PC-3 (cell line): ENCODE measurements at regions not wholly inside any gene's neighbourhood (a gene's known extent, or its start where the extent isn't known, plus 50 kb on each side); places are given as distances from the start of the nearest gene placed in this dataset.

Experiments
- ATAC-seq: fragments of 200-7000 bp; cut with Tn5 transposase; 2 replicates; pipeline ENCODE4 v1.9.1; 2020; ENCODE audit warnings: mild to moderate bottlenecking, moderate library complexity
- BruUV-seq: library from RNA; stranded (reverse); fragments of 400-500 nt; replicated peaks from 2 replicates; lab custom pipeline; 2021; lab: Mats Ljungman, UMichigan
- CTCF ChIA-PET: fragments of 300-600 bp; sonication (Branson Sonifier 250); formaldehyde crosslinking; loops from one replicate; lab custom pipeline; 2022; ENCODE audit warnings: antibody characterized with exemption; lab: Charles Lee
- POLR2A ChIA-PET: fragments of 300-600 bp; sonication (Branson Sonifier 250); formaldehyde crosslinking; loops from one replicate; lab custom pipeline; 2022; ENCODE audit warnings: antibody characterized with exemption; ENCODE audit not compliant: unreplicated experiment; lab: Charles Lee
- DNase-seq: peaks from one replicate; pipeline ENCODE4 v3.0.0-alpha.2; 2015
- H2AFZ ChIP-seq: fragments of 300-600 bp; sonication (generic); 2 replicates; pipeline ENCODE4 v1.6.0; 2016; ENCODE audit warnings: antibody characterized with exemption, low read length
- H3F3A ChIP-seq: fragments of 300-600 bp; sonication (generic); one replicate; pipeline ENCODE4 v1.6.0; 2017; ENCODE audit warnings: antibody characterized with exemption, low read length, control low read depth, mild to moderate bottlenecking; ENCODE audit not compliant: unreplicated experiment
- H3K27ac ChIP-seq: fragments of 300-600 bp; sonication (generic); 2 replicates; pipeline ENCODE4 v1.5.1; 2016; ENCODE audit warnings: mild to moderate bottlenecking, low read length
- H3K27me3 ChIP-seq: fragments of 300-600 bp; sonication (generic); 2 replicates; pipeline ENCODE4 v1.6.1; 2016; ENCODE audit warnings: low read length, mixed read lengths
- H3K36me3 ChIP-seq: fragments of 300-600 bp; sonication (generic); 2 replicates; pipeline ENCODE4 v1.6.1; 2016; ENCODE audit warnings: low read depth, mixed run types, low read length, mixed read lengths
- H3K4me1 ChIP-seq: fragments of 300-600 bp; sonication (generic); 2 replicates; pipeline ENCODE4 v1.5.1; 2016; ENCODE audit warnings: low read length; ENCODE audit not compliant: insufficient read depth
- H3K4me2 ChIP-seq: fragments of 300-600 bp; sonication (generic); 2 replicates; pipeline ENCODE4 v1.6.0; 2016; ENCODE audit warnings: low read length
- H3K4me3 ChIP-seq: fragments of 300-600 bp; sonication (generic); 2 replicates; pipeline ENCODE4 v1.5.1; 2016; ENCODE audit warnings: mild to moderate bottlenecking, low read length, mixed read lengths
- H3K79me2 ChIP-seq: fragments of 300-600 bp; sonication (generic); 2 replicates; pipeline ENCODE4 v1.6.1; 2017; ENCODE audit warnings: low read length, mixed read lengths
- H3K9ac ChIP-seq: fragments of 300-600 bp; sonication (generic); 2 replicates; pipeline ENCODE4 v1.6.0; 2016; ENCODE audit warnings: mild to moderate bottlenecking, low read length
- H3K9me2 ChIP-seq: fragments of 300-600 bp; sonication (generic); replicated peaks from 2 replicates; pipeline ENCODE4 v1.6.1; 2016; ENCODE audit warnings: mixed run types, low read length, mixed read lengths
- H3K9me3 ChIP-seq: fragments of 300-600 bp; sonication (generic); 2 replicates; pipeline ENCODE4 v1.6.1; 2016; ENCODE audit warnings: low read length, mixed read lengths
- H4K20me1 ChIP-seq: fragments of 300-600 bp; sonication (generic); 2 replicates; pipeline ENCODE4 v1.6.1; 2016; ENCODE audit warnings: low read length, mixed read lengths
- CTCF ChIP-seq: fragments of 300-600 bp; sonication (generic); conservative IDR thresholded peaks from 2 replicates; pipeline ENCODE4 v1.5.1; 2017; ENCODE audit warnings: antibody characterized with exemption, low read depth, mild to moderate bottlenecking, low read length
- EZH2 ChIP-seq: fragments of 300-600 bp; sonication (generic); IDR thresholded peaks from one replicate; pipeline ENCODE4 v1.6.1; 2017; ENCODE audit warnings: antibody characterized with exemption, mild to moderate bottlenecking, low read length; ENCODE audit not compliant: unreplicated experiment
- EZH2phosphoT487 ChIP-seq: fragments of 300-600 bp; sonication (generic); IDR thresholded peaks from 2 replicates; pipeline ENCODE4 v1.6.1; 2018; ENCODE audit warnings: mild to moderate bottlenecking, antibody characterized with exemption, low read length, borderline replicate concordance
- intact Hi-C: fragments of 100-400 bp; cut with micrococcal nuclease; formaldehyde crosslinking; loops from 2 replicates; pipeline ENCODE4 v1.9.0; 2023

- ChIA-PET POLR2A (no interaction called here), CTCF (no interaction called here)
- H3K4me2 ChIP-seq: no peak overlapping the region
- H3K9me3 ChIP-seq: no peaks in the 10 kb centered on the region
- no peaks in the 10 kb centered on the region for H3K27me3 ChIP-seq
- no peak overlapping the region for H3K9ac ChIP-seq
- H3K27ac ChIP-seq: no peak overlapping the region
- no peaks in the 10 kb centered on the region for H4K20me1 ChIP-seq
- no peak overlapping the region for H3K4me3 ChIP-seq
- H2AFZ ChIP-seq: no peak overlapping the region
- ATAC-seq (no peak), DNase-seq (no peak)
- no peaks in the 10 kb centered on the region for H3K4me1 ChIP-seq
- no peaks in the 10 kb centered on the region for H3F3A ChIP-seq
- no TSS peak for BruUV-seq
- TF ChIP-seq EZH2 (no peak), EZH2phosphoT487 (no peak), CTCF (no peak)
- no peaks in the 10 kb centered on the region for H3K9me2 ChIP-seq
- H3K36me3 ChIP-seq: no peaks in the 10 kb centered on the region
- no peaks in the 10 kb centered on the region for H3K79me2 ChIP-seq
- intact Hi-C loops: no loop called here
Observed at GRCh38 chr18:66778048-66778447, 174.2 kb upstream of the CDH19 start.

- H3K27me3 ChIP-seq: no peaks in the 10 kb centered on the region
- ChIA-PET CTCF (no interaction called here), POLR2A (no interaction called here)
- no peak overlapping the region for H2AFZ ChIP-seq
- H3K79me2 ChIP-seq: no peaks in the 10 kb centered on the region
- no peak overlapping the region for H3K4me3 ChIP-seq
- H3K9me3 ChIP-seq: no peaks in the 10 kb centered on the region
- TF ChIP-seq EZH2: no peak
- no peak for TF ChIP-seq CTCF
- no peak for TF ChIP-seq EZH2phosphoT487
- no peak for ATAC-seq
- H3K9ac ChIP-seq: no peak overlapping the region
- intact Hi-C loops: no loop called here
- no peak overlapping the region for H3K27ac ChIP-seq
- H3K36me3 ChIP-seq: no peaks in the 10 kb centered on the region
- H3K4me2 ChIP-seq: no peak overlapping the region
- H3F3A ChIP-seq: no peaks in the 10 kb centered on the region
- H4K20me1 ChIP-seq: no peaks in the 10 kb centered on the region
- DNase-seq: no peak
- H3K4me1 ChIP-seq: no peaks in the 10 kb centered on the region
- BruUV-seq: no TSS peak
- no peaks in the 10 kb centered on the region for H3K9me2 ChIP-seq
Observed at GRCh38 chr18:66769375-66769774, 165.5 kb upstream of the CDH19 start.

GRCh38 chr18:66764230-66764629, 160.3 kb upstream of the CDH19 start:
- CTCF ChIA-PET: no interaction called here
- H4K20me1 ChIP-seq: no peaks in the 10 kb centered on the region
- no peak for ATAC-seq

More at GRCh38 chr18:66764230-66764629, 160.3 kb upstream of the CDH19 start:
- Histone ChIP-seq H3K9me2 (no peaks in the 10 kb centered on the region), H3K9ac (no peak overlapping the region), H3K79me2 (no peaks in the 10 kb centered on the region), H3K4me1 (no peaks in the 10 kb centered on the region), H3F3A (no peaks in the 10 kb centered on the region), H3K4me3 (no peak overlapping the region), H3K36me3 (no peaks in the 10 kb centered on the region), H3K27me3 (no peaks in the 10 kb centered on the region), H3K4me2 (no peak overlapping the region), H3K27ac (no peak overlapping the region), H2AFZ (no peak overlapping the region), H3K9me3 (no peaks in the 10 kb centered on the region)
- intact Hi-C loops: no loop called here
- POLR2A ChIA-PET: no interaction called here
- BruUV-seq: no TSS peak
- no peak for DNase-seq
- no peak for TF ChIP-seq EZH2phosphoT487
- no peak for TF ChIP-seq CTCF
- TF ChIP-seq EZH2: no peak
